A549 (cell line): ENCODE measurements at regions not wholly inside any gene's neighbourhood (a gene's known extent, or its start where the extent isn't known, plus 50 kb on each side); places are given as distances from the start of the nearest gene placed in this dataset.

Experiments
- EP300 ChIP-seq, 2 experiments: fragments of >200 bp; sonication (Bioruptor Twin); formaldehyde crosslinking; IDR thresholded peaks; 2 replicates in 1 of 2; 3 replicates in 1 of 2; pipeline ENCODE4 v1.6.1; 2016 to 2017
- TF ChIP-seq, protein P1 (sequence below): fragments of 250-450 bp; sonication (Bioruptor Pico); IDR thresholded peaks from 2 replicates; pipeline ENCODE4 v1.5.0; 2021; ENCODE audit warnings: mild to moderate bottlenecking, moderate library complexity, borderline replicate concordance

- TF ChIP-seq EP300 (IDR thresholded peaks at IDR 0.05): no peak
- TF ChIP-seq, protein P1, sequence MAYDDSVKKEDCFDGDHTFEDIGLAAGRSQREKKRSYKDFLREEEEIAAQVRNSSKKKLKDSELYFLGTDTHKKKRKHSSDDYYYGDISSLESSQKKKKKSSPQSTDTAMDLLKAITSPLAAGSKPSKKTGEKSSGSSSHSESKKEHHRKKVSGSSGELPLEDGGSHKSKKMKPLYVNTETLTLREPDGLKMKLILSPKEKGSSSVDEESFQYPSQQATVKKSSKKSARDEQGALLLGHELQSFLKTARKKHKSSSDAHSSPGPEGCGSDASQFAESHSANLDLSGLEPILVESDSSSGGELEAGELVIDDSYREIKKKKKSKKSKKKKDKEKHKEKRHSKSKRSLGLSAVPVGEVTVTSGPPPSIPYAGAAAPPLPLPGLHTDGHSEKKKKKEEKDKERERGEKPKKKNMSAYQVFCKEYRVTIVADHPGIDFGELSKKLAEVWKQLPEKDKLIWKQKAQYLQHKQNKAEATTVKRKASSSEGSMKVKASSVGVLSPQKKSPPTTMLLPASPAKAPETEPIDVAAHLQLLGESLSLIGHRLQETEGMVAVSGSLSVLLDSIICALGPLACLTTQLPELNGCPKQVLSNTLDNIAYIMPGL: no peak
These were observed 138.5 kb downstream of the CCER1 start for GRCh38 chr12:90816353-90817089.
